NCI-H1694 (cell line): ENCODE measurements at regions not wholly inside any gene's neighbourhood (a gene's known extent, or its start where the extent isn't known, plus 50 kb on each side); places are given as distances from the start of the nearest gene placed in this dataset.

Source experiments
- DNase-seq: peaks from one replicate; lab custom pipeline; 2025; lab: John Stamatoyannopoulos, UW

- no peak for DNase-seq
Observed at GRCh38 chr4:53771326-53771725, 180.0 kb upstream of the LNX1 start.

- no peak for DNase-seq
Observed at GRCh38 chr4:53767482-53767881, 176.2 kb upstream of the LNX1 start.

DNA sequence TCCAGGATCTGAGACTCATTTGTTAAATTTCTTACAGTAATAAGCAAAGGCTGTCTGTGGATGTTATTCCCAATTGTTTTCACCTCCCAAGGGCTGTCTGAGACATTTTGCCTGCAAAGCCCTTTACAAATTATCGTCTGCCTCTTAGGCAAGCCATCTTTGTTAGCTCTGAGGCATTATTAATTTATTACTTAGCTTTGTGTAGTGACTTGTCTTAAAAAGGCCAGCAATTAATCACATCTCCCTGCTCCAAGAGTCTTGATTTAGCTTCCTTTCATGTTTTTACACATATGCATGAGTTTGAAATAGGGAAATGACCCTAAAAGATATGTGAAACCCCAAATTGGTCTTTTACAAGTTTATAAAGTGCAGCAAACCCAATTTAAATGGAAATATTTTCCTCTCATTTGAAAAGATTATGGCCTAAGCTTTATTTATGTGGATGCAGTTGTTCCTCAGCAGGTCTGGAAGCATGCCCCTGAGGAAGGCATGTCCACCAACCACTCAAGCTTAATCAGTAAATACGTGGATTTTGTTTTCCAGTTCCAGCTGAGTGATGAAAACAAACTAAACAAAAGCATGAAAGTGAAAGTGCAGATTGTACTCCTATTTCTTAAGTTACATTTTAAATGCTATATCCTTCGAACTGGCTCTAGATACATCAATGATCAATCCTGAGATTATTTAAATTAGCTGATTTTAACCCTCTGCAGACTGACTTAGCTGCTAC is 173.6 kb upstream of the LNX1 start:
- DNase-seq, result no peak

DNA sequence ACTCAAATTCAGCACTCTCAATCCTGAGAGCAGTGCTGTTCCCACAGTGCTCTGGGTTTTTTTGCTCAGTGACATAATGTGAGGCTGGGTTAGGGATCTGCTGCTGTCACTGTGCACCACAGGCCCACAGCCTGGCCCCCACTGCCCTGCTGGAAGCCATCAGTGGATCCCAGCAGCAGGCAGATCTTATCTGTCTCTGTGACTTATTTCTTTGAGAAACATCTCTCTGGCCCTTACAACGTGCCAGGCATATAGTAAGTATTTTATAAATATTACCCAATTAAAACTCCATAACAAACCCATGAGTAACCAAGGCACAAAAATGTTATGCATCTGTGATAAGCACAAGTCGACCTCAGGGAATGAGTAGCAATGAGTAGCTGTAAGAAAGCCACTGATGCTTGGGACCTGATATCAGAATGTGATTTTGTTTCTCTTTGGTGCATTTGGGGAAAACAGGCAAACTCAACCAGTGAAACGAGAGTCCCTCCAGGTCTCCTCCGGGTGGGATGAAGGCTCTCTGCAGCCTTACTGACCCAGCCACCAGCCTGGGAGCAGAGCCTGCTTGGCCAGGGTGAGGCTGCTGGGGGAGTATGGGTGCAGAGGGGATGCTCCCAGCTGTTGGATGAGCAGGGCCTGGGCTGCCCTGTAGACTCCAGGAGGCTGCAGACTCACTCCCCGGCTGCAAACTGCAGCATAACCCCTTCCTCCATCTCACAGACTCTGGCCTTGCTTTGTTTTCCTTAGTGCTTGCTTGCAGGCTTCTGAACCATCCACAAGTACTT is 172.7 kb upstream of the LNX1 start:
- DNase-seq, result no peak

DNA sequence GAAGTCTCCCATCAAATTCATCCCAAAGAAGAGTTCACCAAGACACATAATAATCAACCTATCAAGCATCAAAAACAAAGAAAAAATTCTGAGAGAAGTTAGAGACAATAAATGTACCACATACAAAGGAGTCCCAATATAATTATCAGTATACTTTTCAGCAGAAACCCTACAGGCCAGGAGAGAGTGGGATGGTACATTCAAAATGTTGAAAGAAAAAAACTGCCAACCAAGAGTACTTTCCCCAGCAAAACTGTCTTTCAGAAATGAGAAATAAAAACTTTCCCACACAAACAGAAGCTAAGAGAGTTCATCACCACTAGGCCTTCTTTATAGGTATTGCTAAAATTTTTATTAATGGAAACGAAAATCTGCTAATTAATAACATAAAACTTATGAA is 164.4 kb upstream of the LNX1 start:
- DNase-seq, result no peak

GRCh38 chr4:53752124-53752523 is 160.8 kb upstream of the LNX1 start:
- no peak for DNase-seq

- DNase-seq, result no peak
Observed at GRCh38 chr4:53748328-53748772, 157.1 kb upstream of the LNX1 start.

DNA sequence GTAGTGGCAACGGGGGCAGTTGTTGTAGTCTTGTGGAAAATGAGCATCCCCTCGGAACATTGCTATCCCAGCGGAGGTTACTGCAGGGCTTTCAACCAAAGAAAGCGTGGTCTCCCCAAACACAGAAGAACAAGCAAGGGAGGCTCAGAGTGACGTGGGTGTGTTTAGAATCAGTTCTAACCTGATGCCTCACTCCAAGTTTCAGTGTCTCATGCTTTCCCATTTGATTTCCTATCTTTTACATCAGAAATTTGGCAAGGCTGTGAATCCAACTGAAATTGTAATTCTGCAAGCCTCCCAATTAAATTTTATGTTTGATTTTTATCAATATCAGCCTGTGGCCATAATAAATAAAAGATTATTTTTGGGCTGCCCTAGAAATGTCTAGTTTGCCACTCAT is 156.1 kb upstream of the LNX1 start:
- no peak for DNase-seq

DNA sequence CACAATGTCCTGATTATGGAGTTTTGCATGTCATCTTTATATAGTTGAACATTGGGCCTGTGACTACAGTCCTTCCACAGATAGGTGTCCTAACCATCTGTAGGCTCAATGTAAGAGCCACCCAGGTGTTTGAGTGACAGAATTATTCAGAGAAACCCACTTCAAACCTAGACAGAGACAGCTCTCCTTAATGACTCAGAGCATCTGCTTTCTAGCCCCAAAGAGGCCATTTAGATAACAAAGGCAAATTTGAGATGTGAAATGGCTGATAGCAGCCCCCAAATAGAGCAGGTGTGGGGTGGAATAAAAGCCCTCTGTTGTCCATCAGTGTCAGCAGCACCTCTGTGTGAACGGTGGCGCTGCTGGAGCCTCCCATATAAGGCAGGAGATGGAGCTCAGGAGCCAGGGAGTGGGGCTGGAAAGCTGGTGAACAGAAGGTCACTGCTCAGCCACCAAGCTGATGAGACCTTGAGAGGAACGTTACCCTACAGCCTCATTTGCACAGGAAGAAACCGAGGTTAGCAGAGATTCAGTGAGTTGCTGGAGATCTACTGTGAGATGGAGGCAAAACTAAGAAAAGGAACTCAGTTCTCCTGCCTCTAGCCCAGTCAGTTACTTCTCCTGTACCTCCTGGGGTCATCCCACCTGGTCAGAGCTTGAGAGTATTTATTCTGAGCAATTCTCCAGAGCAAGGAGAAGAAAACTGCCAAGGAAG is 153.3 kb upstream of the LNX1 start:
- no peak for DNase-seq

DNA sequence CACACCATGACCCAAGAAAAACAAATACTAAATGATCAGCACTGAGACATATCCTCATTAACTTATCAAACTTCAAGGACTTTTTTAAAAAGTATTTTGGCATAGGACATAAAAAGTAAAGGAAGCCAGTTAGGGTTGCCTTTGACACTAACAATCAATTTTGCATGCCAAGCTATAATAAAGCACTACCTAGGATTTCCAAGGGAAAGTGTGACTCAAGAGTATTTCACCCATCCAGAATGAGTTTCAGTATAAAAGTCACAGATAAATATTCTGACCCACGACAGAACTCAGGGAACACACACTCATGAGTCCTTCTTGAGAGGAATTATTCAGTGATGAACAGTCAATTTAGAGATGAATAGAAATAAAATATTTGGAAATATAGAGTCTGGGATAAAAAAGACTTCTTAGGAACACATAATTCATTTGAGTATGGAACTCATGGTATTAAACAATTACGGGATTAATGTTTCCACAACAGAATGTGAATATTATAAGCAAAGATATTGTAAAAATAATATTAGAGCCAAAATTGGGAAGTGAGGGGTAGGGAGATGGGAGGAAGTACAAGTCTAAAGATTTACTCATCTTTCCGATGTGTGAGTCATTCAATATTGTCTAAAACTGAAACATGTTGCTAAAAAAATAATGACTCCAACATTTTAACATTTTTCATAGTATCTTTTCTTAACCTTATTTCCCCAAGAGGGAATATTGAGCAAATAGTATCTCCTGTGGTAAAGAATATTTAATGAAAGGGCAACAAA is 143.5 kb upstream of the LNX1 start:
- DNase-seq, result no peak

- DNase-seq, result no peak
Observed at GRCh38 chr4:53734182-53734581, 142.9 kb upstream of the LNX1 start.

GRCh38 chr4:53732661-53733060 is 141.4 kb upstream of the LNX1 start:
- DNase-seq, result no peak

DNA sequence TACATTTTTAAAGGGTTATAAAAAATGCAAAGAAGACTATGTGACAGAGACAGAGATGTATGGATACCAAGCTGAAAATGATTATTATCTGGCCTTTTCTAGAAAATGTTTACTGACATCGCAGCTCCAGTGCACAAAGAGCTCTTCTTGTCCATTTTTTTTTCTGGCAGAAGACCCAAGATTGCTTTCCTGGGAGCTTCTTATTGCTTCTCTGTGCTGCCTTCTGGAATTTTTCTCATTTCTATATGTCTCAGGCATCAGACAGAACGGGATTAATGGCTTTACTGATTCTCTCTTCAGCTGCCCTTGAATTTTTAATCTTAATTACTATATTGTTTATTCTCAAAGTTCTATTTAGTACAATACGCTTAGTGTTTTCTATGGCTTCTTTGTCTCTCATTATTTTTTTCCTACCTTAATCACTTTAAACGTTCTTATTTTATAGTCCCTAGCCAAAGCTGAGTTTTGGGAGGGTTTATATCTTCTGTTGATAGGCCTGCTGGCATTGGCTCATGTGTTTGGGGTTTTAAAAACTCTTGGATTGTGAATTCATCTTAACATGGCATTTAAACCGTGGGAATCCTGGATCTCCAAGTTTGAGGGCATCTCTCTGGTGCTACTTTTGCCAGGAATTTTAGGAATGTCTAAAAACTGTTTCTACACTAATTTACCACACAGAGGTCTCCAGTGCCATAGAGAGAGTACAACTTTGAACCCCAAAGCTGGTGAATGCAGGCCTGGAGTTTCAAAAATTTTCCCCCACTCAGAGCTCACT is 138.9 kb upstream of the LNX1 start:
- DNase-seq, result no peak

GRCh38 chr4:53722110-53722509 is 130.8 kb upstream of the LNX1 start:
- DNase-seq, result no peak

DNA sequence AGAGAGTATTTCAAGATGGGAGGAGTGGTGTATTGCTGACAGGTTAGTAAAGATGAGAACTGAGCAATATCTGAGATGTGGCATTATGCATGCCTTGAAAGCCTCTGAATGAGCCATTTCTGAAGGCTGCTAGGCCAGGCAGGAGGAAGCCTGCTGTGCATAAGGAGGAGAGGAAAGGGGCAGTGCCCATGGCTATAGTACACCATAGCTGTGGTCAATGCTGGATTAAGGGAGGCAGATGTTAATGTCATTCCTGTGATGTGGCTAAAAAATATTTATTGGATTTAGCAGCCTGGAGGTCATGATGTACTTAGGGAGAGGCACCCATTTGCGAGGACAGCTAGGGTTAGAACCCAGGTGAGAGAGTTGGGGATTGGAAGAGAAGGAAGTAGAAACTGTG is 130.0 kb upstream of the LNX1 start:
- DNase-seq, result no peak

DNA sequence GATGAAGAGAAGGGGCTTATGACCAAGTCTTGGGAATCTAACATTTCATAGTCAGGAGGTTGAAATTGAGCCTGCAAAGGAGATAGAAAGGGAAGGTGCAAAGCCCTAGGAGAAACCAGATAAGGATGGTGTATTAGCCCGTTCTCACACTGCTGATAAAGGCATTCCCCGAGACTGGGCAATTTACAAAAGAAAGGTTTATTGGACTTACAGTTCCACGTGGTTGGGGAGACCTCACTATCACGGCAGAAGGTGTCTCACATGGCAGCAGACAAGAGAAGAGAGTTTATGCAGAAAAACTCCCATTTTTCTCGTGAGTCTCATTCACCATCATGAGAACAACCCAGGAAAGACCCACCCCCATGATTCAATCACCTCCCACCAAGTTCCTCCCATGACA is 129.5 kb upstream of the LNX1 start:
- no peak for DNase-seq

- no peak for DNase-seq
Observed at GRCh38 chr4:53717064-53717549, 125.8 kb upstream of the LNX1 start.

DNA sequence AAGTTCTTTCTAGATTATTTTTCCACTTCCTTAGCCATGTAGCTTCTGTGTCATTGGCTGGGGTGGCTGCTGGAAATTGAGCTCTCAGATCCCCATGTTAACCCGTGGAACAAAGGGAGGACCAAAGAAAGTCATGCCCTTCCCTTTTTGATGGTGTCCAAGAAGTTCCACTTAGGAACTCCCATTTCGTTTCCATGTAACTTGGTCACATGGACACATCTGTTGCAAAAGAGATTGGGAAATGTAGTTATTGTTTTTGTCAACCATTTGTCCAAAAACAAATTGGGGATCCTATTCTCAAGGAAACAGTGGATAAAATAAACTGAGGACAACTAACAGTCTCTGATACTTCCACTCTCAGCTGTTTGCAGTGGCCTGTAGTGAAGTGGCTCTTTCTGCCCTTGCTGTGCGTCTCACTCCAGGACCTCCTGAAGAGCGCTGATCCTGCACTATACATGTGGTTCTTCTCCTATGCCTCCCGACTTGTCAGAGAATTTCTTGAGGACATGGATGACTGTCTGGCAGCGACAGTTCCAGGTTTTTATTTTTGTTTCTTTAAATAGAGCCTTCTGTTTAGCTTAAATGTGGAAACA is 125.3 kb upstream of the LNX1 start:
- DNase-seq, result no peak

DNA sequence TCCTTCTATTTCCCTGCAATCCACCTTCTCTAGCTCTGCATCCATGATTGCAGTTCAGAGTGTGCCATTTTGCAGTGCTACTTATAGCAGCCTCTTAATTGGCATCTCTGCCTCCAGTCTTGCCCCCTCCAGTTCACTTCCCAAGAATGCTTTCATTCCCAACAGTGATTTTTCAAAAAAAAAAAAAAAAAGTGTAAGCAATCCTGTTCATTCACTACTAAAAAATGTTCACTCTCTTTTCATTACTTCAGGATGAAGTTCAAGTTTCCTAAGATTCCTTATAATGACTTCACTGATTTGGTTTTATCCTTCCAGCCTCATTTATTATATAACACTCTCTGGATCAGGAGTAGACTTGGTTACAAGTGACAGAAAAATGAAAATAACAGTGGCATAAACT is 124.7 kb upstream of the LNX1 start:
- DNase-seq, result no peak

DNA sequence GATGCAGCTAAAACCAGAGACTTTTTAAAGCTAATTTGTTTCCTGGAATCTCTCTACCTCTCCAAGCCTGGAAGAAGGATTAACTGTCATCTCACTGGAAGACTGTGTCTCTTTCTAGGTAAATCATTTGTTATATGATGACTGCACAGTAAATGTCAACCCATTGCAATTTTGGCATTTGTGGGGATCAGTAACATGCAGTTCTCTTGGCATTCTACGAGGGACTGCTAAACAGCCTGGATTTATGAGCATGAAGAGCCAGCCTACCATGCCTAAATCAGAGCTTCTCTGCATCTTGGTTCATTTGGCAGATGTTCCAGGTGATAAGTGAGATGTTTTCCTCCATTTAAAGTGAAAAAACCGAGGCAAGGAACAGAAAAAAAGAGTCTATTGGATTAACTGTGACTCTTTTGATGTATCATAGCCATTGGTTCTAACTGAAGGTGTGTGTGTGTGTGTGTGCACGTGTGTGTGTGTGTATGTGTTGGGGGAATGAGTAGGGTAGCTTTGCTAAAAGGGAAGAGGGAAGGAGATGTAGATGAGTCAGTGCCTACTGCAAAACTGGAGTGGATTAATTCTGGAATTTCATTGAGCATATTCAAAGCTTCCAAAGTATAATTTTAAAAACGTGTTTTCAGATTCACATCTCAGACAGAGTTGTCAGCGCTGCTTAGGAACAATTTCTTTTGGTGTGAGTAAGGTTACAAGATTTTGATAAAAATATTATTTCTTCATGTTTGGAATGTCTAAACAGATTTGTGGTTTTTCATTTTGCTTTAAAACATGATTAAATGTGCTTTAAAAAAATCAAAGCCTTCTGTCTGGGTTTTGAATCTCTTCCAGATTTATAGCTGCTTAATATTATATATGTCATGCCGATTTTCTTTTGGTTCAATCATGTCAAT is 123.2 kb upstream of the LNX1 start:
- DNase-seq, result no peak
